ENCODE measurements at regions not wholly inside any gene's neighbourhood (a gene's known extent, or its start where the extent isn't known, plus 50 kb on each side); places are given as distances from the start of the nearest gene placed in this dataset.

- TF ChIP-seq, protein P1, sequence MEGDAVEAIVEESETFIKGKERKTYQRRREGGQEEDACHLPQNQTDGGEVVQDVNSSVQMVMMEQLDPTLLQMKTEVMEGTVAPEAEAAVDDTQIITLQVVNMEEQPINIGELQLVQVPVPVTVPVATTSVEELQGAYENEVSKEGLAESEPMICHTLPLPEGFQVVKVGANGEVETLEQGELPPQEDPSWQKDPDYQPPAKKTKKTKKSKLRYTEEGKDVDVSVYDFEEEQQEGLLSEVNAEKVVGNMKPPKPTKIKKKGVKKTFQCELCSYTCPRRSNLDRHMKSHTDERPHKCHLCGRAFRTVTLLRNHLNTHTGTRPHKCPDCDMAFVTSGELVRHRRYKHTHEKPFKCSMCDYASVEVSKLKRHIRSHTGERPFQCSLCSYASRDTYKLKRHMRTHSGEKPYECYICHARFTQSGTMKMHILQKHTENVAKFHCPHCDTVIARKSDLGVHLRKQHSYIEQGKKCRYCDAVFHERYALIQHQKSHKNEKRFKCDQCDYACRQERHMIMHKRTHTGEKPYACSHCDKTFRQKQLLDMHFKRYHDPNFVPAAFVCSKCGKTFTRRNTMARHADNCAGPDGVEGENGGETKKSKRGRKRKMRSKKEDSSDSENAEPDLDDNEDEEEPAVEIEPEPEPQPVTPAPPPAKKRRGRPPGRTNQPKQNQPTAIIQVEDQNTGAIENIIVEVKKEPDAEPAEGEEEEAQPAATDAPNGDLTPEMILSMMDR (IDR thresholded peaks at IDR 0.05): no peak
- no peak for TF ChIP-seq POLR2A (IDR thresholded peaks at IDR 0.05)
These were observed 98.2 kb upstream of the ESR1 start for GRCh38 chr6:151709329-151709728.
